ENCODE measurements at regions not wholly inside any gene's neighbourhood (a gene's known extent, or its start where the extent isn't known, plus 50 kb on each side); places are given as distances from the start of the nearest gene placed in this dataset.
A peak's percentile ranks its signal among the peaks of the same experiment; 100 is the strongest.

DNA sequence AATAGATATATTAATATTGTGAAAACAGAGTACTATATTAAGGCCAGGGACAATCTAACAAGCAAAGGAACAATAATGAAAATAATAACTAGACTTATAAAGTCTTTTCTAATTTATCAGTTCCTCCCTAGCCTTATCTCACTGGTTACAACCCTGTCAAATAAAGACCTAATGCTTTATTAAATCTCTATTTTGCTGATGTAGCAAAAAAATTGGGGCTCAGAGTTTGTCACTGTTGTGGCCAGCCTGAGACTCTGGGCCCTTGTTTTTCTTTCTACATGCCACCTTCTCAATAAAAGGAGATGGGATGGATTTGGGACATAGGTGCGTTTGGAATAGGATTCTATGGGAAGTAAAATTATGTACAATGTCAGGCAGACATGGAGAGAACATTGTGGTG is 937.0 kb downstream of the IGSF11 start:
- ATAC-seq = no peak
- Histone ChIP-seq H3K9me1 (ENCODE audit: control insufficient read depth, insufficient read depth, low read length) (no peaks in the 10 kb centered on the region), H3K9me3 (replicated peaks; ENCODE audit: control insufficient read depth, insufficient read depth, low read depth, low read length) (no peaks in the 10 kb centered on the region), H3K4me3 (no peak overlapping the region), H3K4me1 (replicated peaks in 1 of 2; ENCODE audit: control insufficient read depth in 2 of 2, insufficient read depth in 2 of 2, low read length in 2 of 2) (no peaks in the 10 kb centered on the region), H3K27me3 (ENCODE audit: control insufficient read depth in 2 of 2, insufficient read depth in 2 of 2, low read length in 2 of 2) (no peaks in the 10 kb centered on the region), H3K36me3 (ENCODE audit: control insufficient read depth, insufficient read depth, low read length) (no peaks in the 10 kb centered on the region), H3K9ac (ENCODE audit: insufficient read depth in 1 of 2, low read depth in 2 of 2, low read length in 2 of 2) (no peak overlapping the region), H3K4me2 (ENCODE audit: insufficient read depth, low read length) (no peak overlapping the region), H4K20me1 (replicated peaks; ENCODE audit: control insufficient read depth, insufficient read depth, low read length) (no peaks in the 10 kb centered on the region), H3K79me2 (ENCODE audit: control insufficient read depth, insufficient read depth, low read length) (no peaks in the 10 kb centered on the region), H3K27ac (ENCODE audit: extremely low read depth, low read depth, low read length) (no peak overlapping the region), H2AFZ (ENCODE audit: low read depth, low read length) (no peak overlapping the region)
- DNase-seq (ENCODE audit: extremely low read depth in 1 of 4, low spot score in 3 of 4) = no peak
- intact Hi-C loops (cut with micrococcal nuclease) = no loop called here
- ChIA-PET POLR2A (no interaction called here), CTCF (ENCODE audit: low intra/inter-chr PET ratio) (no interaction called here)
- in situ Hi-C loops (cut with MboI) = no loop called here
- no TSS peak for BruUV-seq (replicated peaks)
- 0% methylated on average over 1 of the region's 1 CpG for WGBS (ENCODE audit: insufficient coverage, low coverage, missing lambda C conversion rate)
- FAIRE-seq = no peak
- TF ChIP-seq CHD1 (IDR thresholded peaks at IDR 0.05; ENCODE audit: low read length) (no peak), ZNF282 (CRISPR knock-in tag; IDR thresholded peaks at IDR 0.05) (no peak), BMI1 (IDR thresholded peaks at IDR 0.05; ENCODE audit: low read length) (no peak), MAFK (IDR thresholded peaks at IDR 0.05; ENCODE audit: low read length) (peak; percentile 88), MAFG (tag; conservative IDR thresholded peaks at IDR 0.05) (peak; percentile 53), C11orf30 (IDR thresholded peaks at IDR 0.05; ENCODE audit: low read depth) (peak; percentile 30; the same call in 1 of the 2 replicates), ZNF263 (CRISPR knock-in tag; IDR thresholded peaks at IDR 0.05; ENCODE audit: borderline replicate concordance) (no peak), HIVEP1 (CRISPR knock-in tag; IDR thresholded peaks at IDR 0.05) (no peak), ZNF316 (IDR thresholded peaks at IDR 0.05) (peak; percentile 54; the same call in 1 of the 2 replicates), SIRT6 (IDR thresholded peaks at IDR 0.05; ENCODE audit: low read depth, low read length) (no peak), U2AF1 (optimal IDR thresholded peaks at IDR 0.05; ENCODE audit: low read depth, low read length) (no peak), MAFF (IDR thresholded peaks at IDR 0.05; ENCODE audit: low read length) (peak; percentile 87)

All from K562 (cell line).